Stimulated activated CD4-positive, alpha-beta T cell treated with anti-CD3 and anti-CD28 coated beads, Interleukin-2, amount 100 ng/mL, for 24 hours (primary cell): ENCODE measurements at regions not wholly inside any gene's neighbourhood (a gene's known extent, or its start where the extent isn't known, plus 50 kb on each side); places are given as distances from the start of the nearest gene placed in this dataset.
"Not testable (repeated sequence)": the region's sequence is repeated elsewhere in the genome, so short reads cannot be mapped to it uniquely, and the experiment has no call there.

Experiments used
- DNase-seq, 2 donors: peaks; one replicate each; pipeline ENCODE4 v3.0.0-alpha.2; 2020

DNA sequence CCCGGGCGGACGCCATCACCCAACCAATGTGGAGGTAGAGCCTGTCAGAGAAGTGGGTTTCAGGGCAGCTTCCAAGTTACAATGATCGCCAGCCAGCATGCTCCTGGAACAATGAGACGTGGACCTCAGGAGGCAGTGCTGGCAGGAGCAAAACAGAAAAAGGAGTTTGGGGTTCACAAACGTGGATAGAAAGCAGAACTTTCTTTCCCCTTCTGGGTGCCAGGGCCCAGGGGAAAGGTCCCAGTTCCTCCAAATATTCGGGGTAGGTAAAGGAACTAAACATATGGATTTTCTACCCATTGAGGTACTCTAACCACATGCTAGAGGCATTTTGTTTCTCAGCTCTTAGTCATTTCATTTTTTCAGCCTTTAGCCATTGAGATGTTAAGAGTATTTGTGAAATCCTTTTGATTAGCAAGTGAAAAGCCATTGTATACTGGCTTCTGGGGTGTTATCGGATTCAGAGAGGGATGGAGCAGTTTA lies 488.4 kb upstream of the ADGRL2 start:
- no peak for DNase-seq

DNA sequence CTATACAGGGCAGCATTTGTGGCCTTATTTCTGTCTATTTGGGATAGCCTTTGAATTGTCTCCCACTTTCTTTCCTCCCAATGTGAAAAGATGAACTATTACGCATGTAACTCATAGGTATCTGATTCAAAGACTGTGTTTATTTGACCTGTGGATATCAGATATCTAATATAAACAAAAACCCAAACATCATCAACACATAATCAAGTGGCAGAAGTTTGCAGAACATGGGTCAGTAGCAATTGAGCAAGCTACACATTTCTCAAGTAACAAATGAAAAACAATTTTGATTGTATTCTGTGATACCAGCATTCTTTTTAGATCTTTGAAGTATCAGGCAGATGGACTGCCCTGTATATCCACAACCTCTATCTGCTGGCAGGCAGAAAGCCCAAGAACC lies 490.5 kb upstream of the ADGRL2 start:
- DNase-seq: no peak

DNA sequence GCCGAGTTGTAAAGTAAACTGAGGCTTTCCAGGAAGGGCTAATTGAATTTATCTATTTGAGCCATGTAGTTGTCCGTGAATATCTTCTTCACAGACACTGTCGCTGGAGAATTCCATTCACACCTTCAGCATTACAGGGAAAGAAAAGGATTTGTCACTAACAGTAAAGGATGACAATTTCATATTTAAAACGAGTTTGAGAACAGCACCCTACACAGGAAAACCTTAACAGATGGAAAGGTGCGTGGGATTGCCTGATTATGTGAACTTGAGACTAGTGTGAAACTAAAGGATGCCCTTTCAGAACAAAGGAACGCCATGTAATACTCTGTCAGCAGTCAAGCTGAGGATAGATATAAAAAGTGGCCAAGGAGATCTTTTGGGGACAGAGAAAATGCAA lies 492.5 kb upstream of the ADGRL2 start:
- no peak for DNase-seq

DNA sequence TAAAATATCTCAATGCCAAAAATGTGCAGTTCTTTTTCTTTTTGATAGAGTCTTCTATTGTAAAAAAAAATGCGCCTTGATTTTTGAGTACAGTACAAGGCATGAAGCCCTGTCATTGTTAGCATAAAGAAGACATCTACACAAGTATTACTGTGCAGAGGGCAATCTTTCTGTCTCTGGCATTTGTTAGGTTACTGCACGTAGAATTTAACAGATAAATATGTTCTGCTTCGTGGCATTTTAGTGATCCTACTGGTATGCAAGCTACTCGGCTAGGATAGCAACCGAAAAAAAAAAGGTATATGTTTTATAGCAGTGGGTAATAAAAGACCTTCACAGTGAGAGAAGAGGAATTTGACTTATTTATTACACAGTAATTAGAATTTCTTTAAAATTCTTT lies 492.9 kb upstream of the ADGRL2 start:
- no peak for DNase-seq

DNA sequence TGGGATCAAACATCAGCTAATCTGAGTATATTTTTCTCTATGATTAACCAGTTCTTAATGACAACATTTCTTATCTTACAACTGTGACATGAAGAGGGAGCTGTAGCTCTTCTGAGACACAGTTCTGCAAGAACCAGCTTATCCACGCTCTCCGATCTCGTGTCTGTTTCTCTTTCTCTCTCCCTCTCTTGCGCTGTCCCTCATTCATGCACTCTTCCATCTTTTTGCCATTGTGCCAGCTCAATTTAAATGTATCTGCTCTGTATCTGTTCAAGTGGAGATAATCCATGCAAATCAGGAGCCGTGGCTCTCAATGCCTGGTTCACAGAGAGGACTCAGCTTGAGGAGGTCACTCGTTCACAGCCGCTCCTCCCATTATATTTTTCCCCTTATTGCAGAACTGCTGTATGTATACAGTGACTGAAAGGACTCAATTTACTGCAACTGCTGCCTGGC lies 494.7 kb upstream of the ADGRL2 start:
- no peak for DNase-seq

DNA sequence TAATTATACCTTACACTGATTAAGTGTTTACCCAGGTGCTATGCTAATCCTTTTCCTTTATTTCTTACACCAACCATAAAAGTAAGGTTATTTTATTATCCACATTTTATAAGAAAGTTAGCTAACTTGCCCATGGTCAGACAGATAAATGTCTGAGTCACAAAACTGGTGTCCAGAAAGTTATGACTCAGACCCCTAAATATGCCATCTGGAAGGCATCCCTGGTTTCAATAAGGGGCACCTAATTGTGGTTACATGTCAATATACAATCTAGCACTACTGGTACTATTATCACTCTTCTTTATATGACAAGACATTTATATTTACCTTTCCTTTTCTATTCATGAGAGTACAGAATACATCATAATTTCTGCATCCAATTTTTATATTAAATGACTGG lies 496.5 kb upstream of the ADGRL2 start:
- DNase-seq: no peak

DNA sequence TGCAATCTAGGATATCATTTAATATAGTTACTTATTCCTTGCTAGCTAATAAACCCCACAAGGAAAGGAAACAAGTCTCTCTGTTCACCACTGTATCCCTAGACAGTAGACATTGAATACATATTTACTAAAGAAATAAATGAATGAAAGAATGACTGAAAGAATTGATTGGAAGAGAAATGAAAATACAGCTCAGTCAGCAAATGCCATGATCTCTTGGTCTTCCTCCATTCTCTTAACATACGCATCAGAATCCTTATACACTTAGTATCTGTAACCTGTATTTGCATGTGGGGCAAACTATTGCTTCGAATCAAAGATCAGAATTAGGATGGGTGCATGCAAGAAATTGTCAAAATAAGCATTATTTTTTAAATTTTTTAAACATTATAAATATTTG lies 500.8 kb upstream of the ADGRL2 start:
- DNase-seq: no peak

DNA sequence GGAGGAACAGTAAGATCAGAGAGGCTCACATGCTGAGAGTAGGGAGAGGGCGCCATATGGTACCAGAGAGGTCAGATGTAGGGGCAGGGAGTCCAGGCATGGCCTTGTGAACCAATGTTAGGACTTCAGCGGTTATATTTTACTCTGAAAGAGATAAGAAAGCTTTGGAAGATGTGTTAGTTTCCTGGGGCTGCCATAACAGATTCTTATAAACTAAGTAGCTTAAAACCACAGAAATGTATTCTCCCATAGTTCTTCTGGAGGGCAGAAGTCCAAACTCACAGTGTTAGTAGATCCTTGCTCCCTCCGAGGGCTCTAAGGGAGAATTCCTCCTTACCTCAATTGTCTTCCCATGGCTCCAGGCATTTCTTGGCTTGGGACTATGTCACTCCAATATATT lies 502.5 kb upstream of the ADGRL2 start:
- DNase-seq: no peak

DNA sequence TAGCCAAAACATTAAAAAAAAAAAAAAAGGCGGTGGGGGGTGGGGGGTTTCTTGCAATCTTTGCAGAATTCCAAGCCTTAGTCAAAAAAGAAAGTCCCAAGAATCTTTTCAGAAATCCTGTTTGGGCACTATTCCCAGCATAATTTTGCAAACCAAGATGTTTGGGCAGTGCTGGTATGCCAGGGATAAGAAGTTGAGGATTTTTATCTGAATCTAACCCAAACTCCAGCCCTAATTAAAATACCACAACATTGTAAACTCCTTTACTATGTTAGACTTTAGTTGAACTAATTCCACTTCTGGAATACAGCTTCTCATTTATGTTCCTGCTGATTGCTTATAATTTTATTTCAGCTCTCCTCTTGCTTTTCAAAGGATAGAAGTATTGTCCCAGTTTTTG lies 504.1 kb upstream of the ADGRL2 start:
- no peak for DNase-seq

DNA sequence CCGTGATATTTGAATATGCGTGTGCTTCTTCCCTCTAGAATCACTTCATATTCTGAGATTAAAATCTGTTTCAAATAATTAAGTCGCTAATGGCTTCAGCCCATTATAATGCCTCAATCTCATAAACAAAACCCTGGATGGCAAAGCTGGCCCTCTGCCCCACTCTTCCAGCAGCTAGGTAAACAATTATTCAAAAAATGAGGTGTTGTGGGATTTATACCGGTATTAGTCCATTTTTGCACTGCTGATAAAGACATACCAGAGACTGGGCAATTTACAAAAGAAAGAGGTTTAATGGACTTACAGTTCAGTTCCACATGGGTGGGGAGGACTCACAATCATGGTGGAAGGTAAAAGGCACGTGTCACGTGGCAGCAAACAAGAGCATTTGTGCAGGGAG lies 510.4 kb upstream of the ADGRL2 start:
- no peak for DNase-seq

DNA sequence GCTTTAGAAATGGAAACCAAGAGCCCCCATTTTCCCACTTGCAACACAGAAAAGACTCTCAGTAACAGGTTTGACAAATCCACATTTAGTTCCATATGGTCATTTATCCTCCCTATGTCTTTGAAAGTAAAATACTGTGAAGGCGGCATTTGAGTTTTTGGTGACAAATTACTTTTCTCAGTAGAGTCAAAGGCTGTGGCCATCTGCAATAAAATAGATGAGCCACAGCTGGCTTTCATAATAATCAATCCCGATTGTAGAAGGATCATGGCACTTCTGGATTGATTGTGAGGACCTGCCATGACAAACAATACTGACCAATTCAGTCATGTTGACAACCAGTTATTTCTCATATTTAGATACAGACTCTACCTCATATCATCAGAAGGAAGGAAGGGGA lies 512.0 kb upstream of the ADGRL2 start:
- no peak for DNase-seq

DNA sequence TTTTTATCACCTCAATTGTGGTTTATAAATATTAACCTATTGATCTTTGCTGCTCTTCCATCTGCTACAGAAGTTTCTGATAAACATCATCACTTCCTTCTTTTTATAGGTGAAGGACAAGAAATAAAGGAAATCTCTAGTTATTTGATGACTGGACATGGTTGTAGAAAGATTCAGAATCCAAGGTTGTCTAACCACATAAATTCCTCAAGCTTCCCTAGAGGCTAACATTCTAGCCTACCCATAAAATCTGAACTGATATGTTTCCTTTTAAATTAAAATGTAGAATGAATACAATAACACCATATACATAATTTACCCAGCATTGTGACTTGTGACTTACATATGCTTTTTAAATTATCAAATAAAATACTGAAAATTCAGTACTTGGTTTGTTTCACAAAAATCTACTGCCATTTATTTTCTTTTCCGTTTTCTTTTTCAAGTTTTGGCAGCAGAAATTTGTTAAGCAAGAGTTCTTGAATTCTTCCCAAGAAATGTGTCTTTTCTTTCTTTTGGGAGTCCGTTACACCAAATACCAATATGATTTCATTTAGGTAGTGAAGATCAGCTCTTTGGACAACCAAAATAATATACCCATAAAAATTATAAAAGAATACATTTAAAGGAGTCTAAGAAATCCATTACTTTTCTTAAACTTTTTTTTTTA lies 513.2 kb upstream of the ADGRL2 start:
- no peak for DNase-seq

DNA sequence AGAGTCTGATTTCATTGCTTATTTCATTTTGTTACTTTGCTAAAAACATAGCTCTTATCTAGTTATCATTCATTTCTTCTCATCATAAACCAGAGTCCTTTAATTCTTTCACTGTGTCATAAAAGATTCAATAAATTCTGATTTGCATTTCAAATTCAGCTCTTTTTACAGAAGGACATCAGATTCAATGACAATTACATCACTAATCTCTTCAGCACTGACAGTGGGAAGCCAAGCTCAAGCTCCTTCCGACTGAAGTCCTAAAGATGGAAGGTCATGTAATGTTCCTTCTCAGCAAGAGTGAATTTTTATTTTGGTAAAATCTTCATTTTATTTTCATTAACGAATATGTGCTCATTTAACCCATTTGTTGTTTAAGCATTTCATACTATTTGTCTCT lies 530.7 kb upstream of the ADGRL2 start:
- DNase-seq: no peak

DNA sequence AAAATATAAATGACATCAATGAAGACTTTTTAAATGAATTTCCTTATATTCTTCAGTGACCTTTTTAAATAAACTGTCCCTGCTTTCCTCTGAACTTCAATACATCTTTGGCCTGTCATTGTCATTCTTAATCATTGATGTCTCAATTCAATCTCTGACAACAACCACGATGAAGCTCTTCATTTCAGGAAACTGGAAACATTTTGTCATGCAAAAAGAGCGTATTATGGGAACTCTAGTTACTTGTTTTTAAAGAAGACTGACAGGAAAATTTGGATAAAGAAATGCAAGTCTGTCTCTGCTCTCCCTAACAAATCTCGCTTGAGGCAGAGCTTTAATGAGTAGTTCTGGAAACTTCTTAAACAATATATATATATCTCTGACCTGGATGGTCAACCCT lies 535.8 kb upstream of the ADGRL2 start:
- no peak for DNase-seq

DNA sequence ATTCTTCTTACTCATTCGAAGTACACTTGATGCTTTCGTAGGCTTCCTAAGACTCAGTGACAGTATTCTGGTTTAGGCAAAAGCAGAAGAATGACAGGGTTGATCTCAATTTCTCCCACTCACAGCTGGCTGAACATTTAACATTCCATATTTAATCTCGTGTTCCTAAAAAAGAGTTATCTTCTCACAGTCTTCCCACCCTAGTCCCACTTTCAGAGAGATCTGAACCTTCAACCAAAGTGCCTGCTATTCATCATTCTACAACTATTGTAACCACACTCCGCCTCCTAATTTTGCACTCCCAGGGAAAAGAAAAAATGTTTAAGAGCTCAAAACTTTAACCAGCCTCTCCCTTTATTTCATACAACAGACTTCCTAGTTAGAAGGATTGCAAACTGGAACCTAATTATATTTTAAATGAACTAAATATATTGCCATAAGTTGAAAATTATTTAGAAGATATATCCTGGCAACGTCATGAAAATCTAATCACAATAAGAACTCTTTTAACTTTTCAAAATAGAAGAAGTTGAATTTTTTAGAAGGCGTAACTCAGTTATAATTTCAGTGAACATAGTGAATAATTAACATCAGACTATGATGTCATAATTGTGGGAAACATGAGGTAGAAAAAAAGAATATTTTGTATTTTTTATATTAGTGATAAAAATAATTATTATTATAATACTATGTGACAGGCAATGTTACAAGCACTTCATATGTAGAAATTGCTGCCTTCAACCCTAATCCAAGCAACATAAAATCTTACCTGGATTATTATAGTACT lies 540.9 kb upstream of the ADGRL2 start:
- DNase-seq: no peak

DNA sequence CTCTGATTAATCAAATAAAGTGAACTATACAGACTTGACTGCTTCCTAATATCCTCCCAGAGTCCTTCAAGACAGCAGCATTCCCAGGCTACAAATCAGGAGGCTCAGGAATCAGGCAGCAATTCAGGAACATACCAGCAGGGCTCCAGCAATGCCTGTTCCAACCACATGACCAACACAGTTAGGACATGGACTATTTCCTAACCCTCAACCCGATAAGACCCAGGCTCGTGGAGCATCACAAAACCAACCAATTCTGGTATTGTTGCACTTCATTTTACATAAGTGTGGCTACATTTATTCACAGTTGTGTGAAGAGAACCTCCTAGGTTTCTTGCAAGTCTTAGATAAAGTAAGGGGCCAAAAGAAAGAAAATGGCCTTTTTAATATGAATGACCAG lies 546.2 kb upstream of the ADGRL2 start:
- DNase-seq: no peak

DNA sequence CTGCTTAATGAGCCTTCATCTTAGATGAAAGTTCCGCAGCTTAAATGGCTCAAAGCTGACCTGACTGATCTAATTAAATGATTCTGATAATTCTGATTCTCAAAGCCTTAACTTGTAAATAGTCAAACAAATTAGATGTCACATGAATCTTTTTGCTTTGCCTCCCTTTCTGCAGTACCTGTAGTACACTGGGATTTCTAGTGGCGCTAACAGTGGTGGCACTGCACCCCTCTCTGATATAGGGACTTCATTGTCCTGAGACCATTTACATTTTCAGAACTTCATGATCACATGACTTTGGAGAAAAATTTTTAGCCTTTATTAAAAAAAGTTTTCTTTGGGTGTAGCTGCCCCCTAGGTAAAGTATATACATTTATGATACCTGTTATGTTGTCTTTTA lies 546.7 kb upstream of the ADGRL2 start:
- DNase-seq: no peak

DNA sequence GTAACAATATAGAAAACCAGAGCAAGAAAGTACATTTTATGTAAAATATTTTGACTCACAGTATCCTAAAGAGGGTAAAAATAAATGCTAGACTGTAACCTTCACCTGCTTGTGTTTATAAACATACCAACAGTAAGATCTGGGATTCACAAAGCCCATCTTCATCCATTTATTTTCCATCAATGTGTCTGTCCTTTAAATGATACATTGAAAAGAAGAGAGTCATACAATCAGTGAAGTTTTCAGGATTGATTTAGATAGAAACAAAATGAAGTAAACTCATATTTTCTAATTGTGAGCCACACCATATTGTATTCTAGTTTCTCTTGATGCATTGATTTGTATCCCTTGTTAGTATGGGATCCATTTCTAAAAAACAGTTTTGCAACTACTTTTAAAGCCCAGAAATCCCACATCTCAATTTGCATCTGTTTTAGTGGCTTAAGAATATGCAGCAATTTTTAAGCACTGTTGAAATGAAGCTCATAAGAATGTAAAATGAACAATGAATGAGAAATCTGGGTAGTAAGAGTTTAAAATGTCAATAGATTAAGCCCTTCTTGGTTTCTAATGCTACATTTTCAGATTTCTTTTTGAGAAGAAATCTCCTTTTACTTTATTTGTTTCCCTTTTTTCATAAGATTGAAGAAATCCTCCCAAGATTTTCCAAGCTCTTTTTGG lies 548.1 kb upstream of the ADGRL2 start:
- no peak for DNase-seq

DNA sequence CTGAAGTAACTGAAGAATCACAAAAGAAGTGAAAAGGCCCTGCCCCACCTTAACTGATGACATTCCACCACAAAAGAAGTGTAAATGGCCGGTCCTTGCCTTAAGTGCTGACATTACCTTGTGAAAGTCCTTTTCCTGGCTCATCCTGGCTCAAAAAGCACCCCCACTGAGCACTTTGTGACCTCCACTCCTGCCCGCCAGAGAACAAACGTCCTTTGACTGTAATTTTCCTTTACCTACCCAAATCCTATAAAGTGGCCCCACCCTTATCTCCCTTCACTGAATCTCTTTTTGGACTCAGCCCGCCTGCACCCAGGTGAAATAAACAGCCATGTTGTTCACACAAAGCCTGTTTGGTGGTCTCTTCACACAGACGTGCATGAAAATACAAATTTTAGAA lies 549.9 kb upstream of the ADGRL2 start:
- DNase-seq: not testable (repeated sequence)

DNA sequence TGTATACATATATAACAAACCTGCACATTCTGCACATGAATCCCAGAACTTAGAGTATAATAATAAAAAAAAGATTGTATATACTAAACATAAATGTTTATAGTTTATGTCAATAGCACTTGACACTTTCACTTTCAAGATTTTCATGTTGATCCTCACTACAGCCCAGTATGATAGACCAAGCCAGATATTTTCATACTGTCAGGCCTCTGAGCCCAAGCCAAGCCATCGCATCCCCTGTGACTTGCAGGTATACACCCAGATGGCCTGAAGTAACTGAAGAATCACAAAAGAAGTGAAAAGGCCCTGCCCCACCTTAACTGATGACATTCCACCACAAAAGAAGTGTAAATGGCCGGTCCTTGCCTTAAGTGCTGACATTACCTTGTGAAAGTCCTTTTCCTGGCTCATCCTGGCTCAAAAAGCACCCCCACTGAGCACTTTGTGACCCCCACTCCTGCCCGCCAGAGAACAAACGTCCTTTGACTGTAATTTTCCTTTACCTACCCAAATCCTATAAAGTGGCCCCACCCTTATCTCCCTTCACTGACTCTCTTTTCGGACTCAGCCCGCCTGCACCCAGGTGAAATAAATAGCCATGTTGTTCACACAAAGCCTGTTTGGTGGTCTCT lies 555.5 kb upstream of the ADGRL2 start:
- not testable (repeated sequence) for DNase-seq

DNA sequence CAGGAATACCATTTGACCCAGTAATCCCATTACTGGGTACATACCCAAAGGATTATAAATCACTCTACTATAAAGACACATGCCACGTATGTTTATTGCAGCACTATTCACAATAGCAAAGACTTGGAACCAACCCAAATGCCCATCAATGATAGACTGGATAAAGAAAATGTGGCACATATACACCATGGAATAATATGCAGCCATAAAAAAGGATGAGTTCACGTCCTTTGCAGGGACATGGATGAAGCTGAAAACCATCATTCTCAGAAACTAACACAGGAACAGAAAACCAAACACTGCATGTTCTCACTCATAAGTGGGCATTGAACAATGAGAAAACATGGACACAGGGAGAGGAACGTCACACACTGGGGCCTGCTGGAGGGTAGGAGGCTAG lies 556.1 kb upstream of the ADGRL2 start:
- not testable (repeated sequence) for DNase-seq

DNA sequence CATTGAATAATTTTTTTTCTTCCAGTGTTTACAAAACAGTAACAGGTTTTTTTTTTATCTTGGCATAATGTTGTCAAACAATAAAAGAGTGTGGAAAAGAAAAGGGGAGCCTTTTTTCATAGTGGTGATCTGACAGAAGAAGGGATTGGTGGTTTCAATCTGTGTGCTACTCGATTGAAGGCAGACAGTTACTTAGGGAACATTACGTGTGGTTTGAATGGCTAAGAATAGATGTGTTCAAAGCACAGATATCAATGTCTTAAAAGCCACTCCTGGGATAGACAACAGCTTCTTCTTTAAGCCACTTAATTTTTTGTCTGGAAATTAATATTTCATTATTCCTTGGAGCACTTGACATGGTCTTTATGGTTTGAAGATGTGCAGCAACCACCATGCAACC lies 558.6 kb upstream of the ADGRL2 start:
- no peak for DNase-seq

DNA sequence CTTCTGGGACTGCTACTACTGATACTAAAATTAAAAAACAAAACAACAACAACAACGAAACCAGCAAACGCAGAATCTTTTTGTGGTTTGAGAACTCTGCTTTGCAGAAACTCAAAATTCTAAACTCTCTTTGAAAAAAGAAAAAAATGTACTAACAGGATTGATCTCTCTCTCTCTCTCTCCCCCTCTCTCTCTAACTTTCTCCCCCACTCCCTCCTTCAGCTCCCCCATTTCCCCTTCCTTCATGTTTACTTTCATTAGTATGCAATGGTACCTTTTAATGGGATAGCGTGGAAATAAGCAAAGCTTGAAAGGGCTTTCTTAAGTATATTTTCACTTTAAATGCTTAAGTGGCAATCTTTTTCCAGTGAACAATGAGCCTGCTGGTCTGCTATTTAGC lies 562.6 kb upstream of the ADGRL2 start:
- DNase-seq: no peak
